GM12864 (cell line): ENCODE measurements at regions not wholly inside any gene's neighbourhood (a gene's known extent, or its start where the extent isn't known, plus 50 kb on each side); places are given as distances from the start of the nearest gene placed in this dataset.

ENCODE experiments used
- DNase-seq: peaks from one replicate; pipeline ENCODE4 v3.0.0-alpha.2; 2011; ENCODE audit warnings: low read depth
- H3K4me3 ChIP-seq: 2 replicates; pipeline ENCODE4 v1.5.1; 2011; ENCODE audit warnings: mild to moderate bottlenecking, low read depth, low read length, control low read depth
- TF ChIP-seq, protein P1 (sequence below): IDR thresholded peaks from 2 replicates; pipeline ENCODE4 v1.5.1; 2011; ENCODE audit warnings: low read depth, mild to moderate bottlenecking, moderate library complexity, low read length, control low read depth, inconsistent platforms; ENCODE audit errors: missing control alignments

DNA sequence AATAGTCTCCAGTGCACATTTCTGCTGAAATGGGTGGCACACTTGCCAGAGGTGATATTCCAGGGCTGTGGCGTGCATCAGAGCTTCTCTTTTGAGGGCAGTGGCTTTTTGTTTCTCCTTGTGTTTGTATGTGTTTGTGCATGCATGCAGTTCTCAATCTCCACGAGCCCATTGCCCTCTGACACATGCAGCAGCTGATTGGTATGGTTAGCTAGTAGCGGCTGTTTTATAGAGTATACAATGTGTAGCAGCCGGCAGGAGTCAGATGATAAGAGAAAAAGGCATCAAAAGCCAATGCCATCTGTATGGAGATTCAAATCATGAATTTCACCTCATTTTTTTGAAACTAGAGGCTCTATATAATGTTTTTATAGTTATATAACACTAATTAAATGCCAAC, 616.9 kb upstream of the STXBP6 start:
- H3K4me3 ChIP-seq, result no peak overlapping the region
- TF ChIP-seq, protein P1, sequence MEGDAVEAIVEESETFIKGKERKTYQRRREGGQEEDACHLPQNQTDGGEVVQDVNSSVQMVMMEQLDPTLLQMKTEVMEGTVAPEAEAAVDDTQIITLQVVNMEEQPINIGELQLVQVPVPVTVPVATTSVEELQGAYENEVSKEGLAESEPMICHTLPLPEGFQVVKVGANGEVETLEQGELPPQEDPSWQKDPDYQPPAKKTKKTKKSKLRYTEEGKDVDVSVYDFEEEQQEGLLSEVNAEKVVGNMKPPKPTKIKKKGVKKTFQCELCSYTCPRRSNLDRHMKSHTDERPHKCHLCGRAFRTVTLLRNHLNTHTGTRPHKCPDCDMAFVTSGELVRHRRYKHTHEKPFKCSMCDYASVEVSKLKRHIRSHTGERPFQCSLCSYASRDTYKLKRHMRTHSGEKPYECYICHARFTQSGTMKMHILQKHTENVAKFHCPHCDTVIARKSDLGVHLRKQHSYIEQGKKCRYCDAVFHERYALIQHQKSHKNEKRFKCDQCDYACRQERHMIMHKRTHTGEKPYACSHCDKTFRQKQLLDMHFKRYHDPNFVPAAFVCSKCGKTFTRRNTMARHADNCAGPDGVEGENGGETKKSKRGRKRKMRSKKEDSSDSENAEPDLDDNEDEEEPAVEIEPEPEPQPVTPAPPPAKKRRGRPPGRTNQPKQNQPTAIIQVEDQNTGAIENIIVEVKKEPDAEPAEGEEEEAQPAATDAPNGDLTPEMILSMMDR, result no peak
- DNase-seq, result no peak

DNA sequence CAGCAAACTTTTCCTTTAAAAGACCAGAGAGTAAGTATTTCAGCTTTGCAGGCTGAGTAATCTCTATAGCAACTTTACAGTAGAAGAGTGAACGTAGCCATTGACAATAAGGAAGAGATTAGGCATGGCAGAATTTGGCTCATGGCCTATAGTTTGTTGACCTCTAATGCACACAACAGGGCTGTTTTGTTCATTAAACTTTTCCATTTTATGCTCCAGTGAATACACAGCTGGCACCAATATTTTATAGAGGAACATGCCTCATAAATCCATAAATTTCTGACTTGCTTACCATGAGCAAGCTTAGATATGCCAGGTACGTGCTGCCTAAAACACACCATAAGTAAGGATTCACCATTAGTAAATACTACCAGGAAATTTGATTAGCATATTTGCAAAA, 609.0 kb upstream of the STXBP6 start:
- H3K4me3 ChIP-seq, result no peak overlapping the region
- no peak for DNase-seq
- TF ChIP-seq, protein P1, result no peak

DNA sequence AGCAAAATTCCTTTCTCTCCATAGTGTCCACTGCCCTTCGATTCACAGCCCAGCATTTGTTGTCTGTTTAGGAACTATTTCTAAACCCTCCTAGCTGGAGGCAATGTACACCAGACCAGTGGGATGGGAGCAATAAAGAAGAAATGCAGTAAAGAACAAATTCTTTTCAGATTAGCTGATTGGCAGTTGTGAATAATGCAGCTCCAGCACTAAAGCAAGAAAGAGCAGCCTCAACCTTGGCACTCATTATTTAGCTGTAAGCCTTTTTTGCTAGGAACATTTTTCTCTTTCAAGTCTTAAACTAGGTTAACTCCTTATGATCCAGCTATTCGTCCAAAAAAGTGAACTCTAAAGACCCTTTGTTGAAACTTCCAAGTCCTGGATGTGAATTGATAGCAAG, 580.5 kb upstream of the STXBP6 start:
- DNase-seq, result no peak

DNA sequence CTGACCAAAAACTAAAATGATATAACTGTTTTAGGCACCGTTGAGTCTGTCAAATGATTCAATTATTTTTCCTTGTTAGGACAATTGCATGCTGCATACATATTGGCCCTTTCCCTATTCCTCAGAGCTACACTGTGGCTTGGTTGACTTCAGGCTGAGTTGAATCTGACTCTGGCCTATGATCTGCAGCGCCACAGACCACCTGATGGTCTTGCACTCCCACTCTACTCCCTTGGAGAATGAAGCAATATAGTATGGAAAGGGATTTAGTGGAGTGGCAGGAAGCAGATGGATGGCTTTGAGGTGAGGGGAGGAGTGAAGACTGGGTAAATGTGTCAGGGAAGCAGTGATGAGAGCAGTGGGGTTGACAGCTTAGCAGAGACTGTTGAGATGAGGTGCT, 579.0 kb upstream of the STXBP6 start:
- H3K4me3 ChIP-seq, result no peak overlapping the region
- no peak for DNase-seq
- TF ChIP-seq, protein P1, result no peak

More for the DNA sequence above, 580.5 kb upstream of the STXBP6 start:
- H3K4me3 ChIP-seq, result no peak overlapping the region
- TF ChIP-seq, protein P1, result no peak

DNA sequence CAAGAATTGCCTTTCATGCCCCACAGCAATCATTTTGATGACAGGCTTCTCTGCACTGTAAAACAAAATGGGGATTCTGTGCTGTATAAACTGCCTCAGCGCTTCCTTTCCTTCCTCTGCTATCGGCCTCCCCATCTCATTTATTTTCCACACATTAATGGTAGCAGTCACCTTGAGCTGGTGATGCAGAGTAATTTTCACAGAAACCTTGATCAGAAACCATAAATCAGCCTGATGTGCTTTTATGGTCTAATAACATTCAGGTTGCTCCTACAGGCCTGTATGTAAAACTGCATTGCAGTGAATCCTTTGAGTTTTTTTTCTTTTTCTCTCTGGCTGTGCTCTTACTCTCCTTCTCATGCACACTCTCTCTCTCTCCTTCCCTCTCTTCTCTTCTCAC, 578.4 kb upstream of the STXBP6 start:
- no peak overlapping the region for H3K4me3 ChIP-seq
- no peak for DNase-seq
- TF ChIP-seq, protein P1, result no peak

DNA sequence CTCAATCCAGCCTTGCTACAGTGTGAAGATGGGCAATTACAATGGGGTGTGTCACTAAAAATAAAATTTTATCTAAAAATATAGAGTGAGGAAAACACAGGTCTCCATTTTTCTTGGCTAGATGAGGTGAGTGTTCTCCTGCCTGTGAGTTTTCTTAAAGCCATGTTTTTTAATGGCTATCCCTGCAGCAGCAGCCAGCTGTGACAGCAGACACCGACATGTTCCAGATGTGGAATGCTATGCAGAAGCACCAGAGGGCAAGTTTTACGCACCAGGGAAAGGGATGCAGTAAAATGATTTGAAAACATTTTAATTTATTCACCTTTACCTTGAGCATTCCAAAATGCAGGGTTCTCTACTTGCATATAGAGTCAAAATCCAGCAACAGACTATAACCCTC, 577.0 kb upstream of the STXBP6 start:
- TF ChIP-seq, protein P1, result no peak
- DNase-seq, result no peak

DNA sequence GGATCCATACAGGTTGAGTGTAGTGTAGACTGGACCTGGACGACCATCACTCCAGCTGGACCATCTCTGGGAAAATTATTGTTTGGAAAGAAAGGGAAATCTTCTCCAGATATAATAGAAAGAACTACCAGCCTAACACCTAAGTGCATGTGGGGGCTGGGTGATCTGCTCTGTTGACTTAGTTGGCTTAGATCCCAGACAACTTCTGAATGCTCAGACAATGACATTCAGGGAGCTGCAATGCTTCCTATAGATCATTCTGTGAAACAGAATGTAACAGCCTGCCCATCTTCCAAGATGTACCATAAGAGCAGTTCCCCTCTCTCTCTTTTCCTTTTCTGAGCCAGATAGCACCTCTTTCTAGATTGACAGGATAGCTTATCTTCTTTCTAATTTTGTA, 572.8 kb upstream of the STXBP6 start:
- H3K4me3 ChIP-seq, result no peak overlapping the region
- no peak for DNase-seq
- TF ChIP-seq, protein P1, result no peak

More for the DNA sequence above, 577.0 kb upstream of the STXBP6 start:
- no peak overlapping the region for H3K4me3 ChIP-seq
